GM23338 (cell line): ENCODE measurements at regions not wholly inside any gene's neighbourhood (a gene's known extent, or its start where the extent isn't known, plus 50 kb on each side); places are given as distances from the start of the nearest gene placed in this dataset.
"Not testable (repeated sequence)": the region's sequence is repeated elsewhere in the genome, so short reads cannot be mapped to it uniquely, and the experiment has no call there.

ENCODE experiments used
- CREB1 ChIP-seq: fragments of 250-450 bp; sonication (Bioruptor Pico); IDR thresholded peaks from 2 replicates; pipeline ENCODE4 v1.5.0; 2020; ENCODE audit warnings: low read depth, mild to moderate bottlenecking, moderate library complexity
- EZH2 ChIP-seq: fragments of 200-600 bp; sonication (generic); IDR thresholded peaks from one replicate; pipeline ENCODE4 v1.8.0; 2017; ENCODE audit warnings: antibody characterized with exemption, mild to moderate bottlenecking, low read depth; ENCODE audit not compliant: unreplicated experiment
- EZH2phosphoT487 ChIP-seq: fragments of 200-600 bp; sonication (generic); IDR thresholded peaks from one replicate; pipeline ENCODE4 v1.8.1; 2018; ENCODE audit warnings: antibody characterized with exemption; ENCODE audit not compliant: unreplicated experiment
- JUNB ChIP-seq: IDR thresholded peaks from one replicate; pipeline ENCODE4 v1.6.1; 2016; ENCODE audit warnings: antibody characterized with exemption; ENCODE audit not compliant: unreplicated experiment
- NANOG ChIP-seq: IDR thresholded peaks from 2 replicates; pipeline ENCODE4 v1.6.1; 2016; ENCODE audit warnings: antibody characterized with exemption, borderline replicate concordance
- POLR2AphosphoS5 ChIP-seq: IDR thresholded peaks from 2 replicates; pipeline ENCODE4 v1.6.1; 2016; ENCODE audit warnings: antibody characterized with exemption, low read depth
- REST ChIP-seq: IDR thresholded peaks from one replicate; pipeline ENCODE4 v1.6.1; 2018; ENCODE audit warnings: antibody characterized with exemption; ENCODE audit not compliant: unreplicated experiment
- STAT1 ChIP-seq: IDR thresholded peaks from one replicate; pipeline ENCODE4 v1.6.1; 2016; ENCODE audit warnings: antibody characterized with exemption; ENCODE audit not compliant: unreplicated experiment
- ZNF114 ChIP-seq: fragments of 250-450 bp; sonication (Bioruptor Pico); IDR thresholded peaks from 2 replicates; pipeline ENCODE4 v1.5.0; 2020; ENCODE audit warnings: mild to moderate bottlenecking, moderate library complexity
- ZNF331 ChIP-seq: fragments of 250-450 bp; sonication (Bioruptor Pico); IDR thresholded peaks from 2 replicates; pipeline ENCODE4 v1.5.0; 2020; ENCODE audit warnings: low read depth, mild to moderate bottlenecking, moderate library complexity
- TF ChIP-seq, protein P1 (sequence below), 2 experiments: fragments of 200-600 bp in 1 of 2; sonication (generic) in 1 of 2; conservative IDR thresholded peaks; 2 replicates each; pipeline versions ENCODE4 v1.5.1 to v1.6.1; 2016 to 2017; ENCODE audit warnings: antibody characterized with exemption in 2 of 2, low read depth in 2 of 2, mild to moderate bottlenecking in 2 of 2, moderate library complexity in 1 of 2
- TF ChIP-seq, protein P2 (sequence below): IDR thresholded peaks from 2 replicates; pipeline ENCODE4 v1.6.1; 2016; ENCODE audit warnings: antibody characterized with exemption

DNA sequence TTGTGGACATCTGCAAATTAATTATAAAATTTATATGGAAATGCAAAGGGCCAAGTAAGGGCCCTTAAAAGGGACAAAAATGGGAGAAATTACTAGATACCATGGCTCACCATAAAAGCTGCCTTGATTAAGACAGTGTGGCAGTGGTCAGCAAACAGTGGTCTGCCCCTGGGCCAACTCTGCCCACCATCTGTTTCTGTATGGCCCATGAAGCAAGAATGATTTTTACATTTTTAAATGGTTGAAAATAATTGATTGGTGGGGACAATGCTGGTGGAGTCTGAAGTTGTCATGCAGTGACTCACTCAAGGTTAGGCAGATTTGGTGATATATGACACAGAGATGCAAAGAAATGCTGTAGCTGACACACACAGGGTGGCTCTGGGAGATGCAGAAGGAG, 295.6 kb downstream of the RTP5 start:
- TF ChIP-seq, protein P1, sequence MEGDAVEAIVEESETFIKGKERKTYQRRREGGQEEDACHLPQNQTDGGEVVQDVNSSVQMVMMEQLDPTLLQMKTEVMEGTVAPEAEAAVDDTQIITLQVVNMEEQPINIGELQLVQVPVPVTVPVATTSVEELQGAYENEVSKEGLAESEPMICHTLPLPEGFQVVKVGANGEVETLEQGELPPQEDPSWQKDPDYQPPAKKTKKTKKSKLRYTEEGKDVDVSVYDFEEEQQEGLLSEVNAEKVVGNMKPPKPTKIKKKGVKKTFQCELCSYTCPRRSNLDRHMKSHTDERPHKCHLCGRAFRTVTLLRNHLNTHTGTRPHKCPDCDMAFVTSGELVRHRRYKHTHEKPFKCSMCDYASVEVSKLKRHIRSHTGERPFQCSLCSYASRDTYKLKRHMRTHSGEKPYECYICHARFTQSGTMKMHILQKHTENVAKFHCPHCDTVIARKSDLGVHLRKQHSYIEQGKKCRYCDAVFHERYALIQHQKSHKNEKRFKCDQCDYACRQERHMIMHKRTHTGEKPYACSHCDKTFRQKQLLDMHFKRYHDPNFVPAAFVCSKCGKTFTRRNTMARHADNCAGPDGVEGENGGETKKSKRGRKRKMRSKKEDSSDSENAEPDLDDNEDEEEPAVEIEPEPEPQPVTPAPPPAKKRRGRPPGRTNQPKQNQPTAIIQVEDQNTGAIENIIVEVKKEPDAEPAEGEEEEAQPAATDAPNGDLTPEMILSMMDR (conservative IDR thresholded peaks at IDR 0.05; ENCODE audit: low read depth in 2 of 2), result not testable (repeated sequence)
- TF ChIP-seq EZH2; POLR2AphosphoS5; JUNB; STAT1; CREB1 (CRISPR knock-in tag); NANOG; EZH2phosphoT487; REST; ZNF114 (CRISPR knock-in tag); ZNF331 (CRISPR knock-in tag): not testable (repeated sequence)
- TF ChIP-seq, protein P2, sequence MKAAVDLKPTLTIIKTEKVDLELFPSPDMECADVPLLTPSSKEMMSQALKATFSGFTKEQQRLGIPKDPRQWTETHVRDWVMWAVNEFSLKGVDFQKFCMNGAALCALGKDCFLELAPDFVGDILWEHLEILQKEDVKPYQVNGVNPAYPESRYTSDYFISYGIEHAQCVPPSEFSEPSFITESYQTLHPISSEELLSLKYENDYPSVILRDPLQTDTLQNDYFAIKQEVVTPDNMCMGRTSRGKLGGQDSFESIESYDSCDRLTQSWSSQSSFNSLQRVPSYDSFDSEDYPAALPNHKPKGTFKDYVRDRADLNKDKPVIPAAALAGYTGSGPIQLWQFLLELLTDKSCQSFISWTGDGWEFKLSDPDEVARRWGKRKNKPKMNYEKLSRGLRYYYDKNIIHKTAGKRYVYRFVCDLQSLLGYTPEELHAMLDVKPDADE, result not testable (repeated sequence)
